Renal cortex interstitium (tissue), 11 donors: ENCODE measurements at regions not wholly inside any gene's neighbourhood (a gene's known extent, or its start where the extent isn't known, plus 50 kb on each side); places are given as distances from the start of the nearest gene placed in this dataset.

Experiments
- DNase-seq, 11 donors: peaks; one replicate each; pipeline ENCODE4 v3.0.0-alpha.2; 2013; ENCODE audit warnings: low read depth in 9 of 11, low spot score in 4 of 11; ENCODE audit errors: extremely low read depth in 1 of 11

GRCh38 chr16:73190688-73191659 lies 143.0 kb upstream of the ZFHX3 start:
- DNase-seq = no peak

GRCh38 chr16:73190256-73190655 lies 142.3 kb upstream of the ZFHX3 start:
- DNase-seq = no peak

- no peak for DNase-seq
These were observed 141.2 kb upstream of the ZFHX3 start for GRCh38 chr16:73189136-73189535.

GRCh38 chr16:73186752-73187601 lies 139.0 kb upstream of the ZFHX3 start:
- no peak for DNase-seq

GRCh38 chr16:73185737-73186136 lies 137.8 kb upstream of the ZFHX3 start:
- DNase-seq = no peak

GRCh38 chr16:73183611-73184092 lies 135.7 kb upstream of the ZFHX3 start:
- DNase-seq = no peak

GRCh38 chr16:73179705-73180331 lies 131.9 kb upstream of the ZFHX3 start:
- DNase-seq = no peak

- no peak for DNase-seq
These were observed 129.9 kb upstream of the ZFHX3 start for GRCh38 chr16:73177729-73178295.

GRCh38 chr16:73176577-73177013 lies 128.7 kb upstream of the ZFHX3 start:
- no peak for DNase-seq

- no peak for DNase-seq
These were observed 125.2 kb upstream of the ZFHX3 start for GRCh38 chr16:73172973-73173709.

- DNase-seq = peak; percentile 49 to 83 (median 77)
These were observed 124.5 kb upstream of the ZFHX3 start for GRCh38 chr16:73172241-73172972.

GRCh38 chr16:73171901-73172240 lies 123.9 kb upstream of the ZFHX3 start:
- DNase-seq = no peak

GRCh38 chr16:73171380-73171779 lies 123.5 kb upstream of the ZFHX3 start:
- DNase-seq = no peak

- no peak for DNase-seq
These were observed 122.7 kb upstream of the ZFHX3 start for GRCh38 chr16:73170612-73171038.

GRCh38 chr16:73166947-73167550 lies 119.1 kb upstream of the ZFHX3 start:
- no peak for DNase-seq

- DNase-seq = no peak
These were observed 118.5 kb upstream of the ZFHX3 start for GRCh38 chr16:73166441-73166851.

GRCh38 chr16:73163238-73163815 lies 115.4 kb upstream of the ZFHX3 start:
- no peak for DNase-seq
